HepG2 (cell line): ENCODE measurements at regions not wholly inside any gene's neighbourhood (a gene's known extent, or its start where the extent isn't known, plus 50 kb on each side); places are given as distances from the start of the nearest gene placed in this dataset.

Experiments
- ATAC-seq: fragments of 200-7000 bp; cut with Tn5 transposase; 3 replicates; pipeline ENCODE4 v1.9.1; 2020; ENCODE audit warnings: mild to moderate bottlenecking, moderate library complexity
- BruUV-seq: library from RNA; stranded (reverse); fragments of 400-500 nt; replicated peaks from 2 replicates; lab custom pipeline; 2021; lab: Mats Ljungman, UMichigan
- CTCF ChIA-PET: fragments of 300-600 bp; formaldehyde crosslinking; extraction: SDS; loops from one replicate; lab custom pipeline; 2021; ENCODE audit warnings: low total read pairs, inconsistent platforms, low intra/inter-chr PET ratio; lab: Yijun Ruan, JAX
- POLR2A ChIA-PET: fragments of 350-600 bp; sonication (Branson Sonifier 250); formaldehyde crosslinking; loops from one replicate; lab custom pipeline; 2020; ENCODE audit warnings: antibody characterized with exemption, inconsistent platforms; lab: Yijun Ruan, JAX
- DNase-seq: peaks from one replicate; pipeline ENCODE4 v3.0.0-alpha.2; 2015; ENCODE audit warnings: low spot score
- FAIRE-seq: peaks from 3 replicates; lab custom pipeline; 2011; peaks lifted over from hg19 to GRCh38; lab: Jason Lieb, UNC
- H2AFZ ChIP-seq: one replicate; pipeline ENCODE4 v1.6.1; 2011; ENCODE audit warnings: low read length, inconsistent platforms
- H3K27ac ChIP-seq: fragments of 300-600 bp; 3 replicates; pipeline ENCODE4 v1.8.0; 2011; ENCODE audit warnings: mixed run types, mild to moderate bottlenecking, mixed read lengths, low read length, inconsistent platforms; ENCODE audit not compliant: insufficient read depth; ENCODE audit errors: extremely low read length
- H3K27me3 ChIP-seq, 2 experiments: fragments of 200-600 bp in 1 of 2; 2 replicates in 1 of 2; 3 replicates in 1 of 2; pipeline versions ENCODE4 v1.6.0 to v1.8.0; 2011; ENCODE audit warnings: low read length in 2 of 2, mild to moderate bottlenecking in 2 of 2, moderate library complexity in 2 of 2, inconsistent platforms in 1 of 2; ENCODE audit not compliant: insufficient read depth in 2 of 2, control insufficient read depth in 1 of 2
- H3K36me3 ChIP-seq, 2 experiments: fragments of 200-600 bp in 1 of 2; replicated peaks in 1 of 2; 2 replicates in 1 of 2; 3 replicates in 1 of 2; pipeline versions ENCODE4 v1.5.1 to v1.8.0; 2011; ENCODE audit warnings: low read length in 2 of 2, inconsistent platforms in 1 of 2; ENCODE audit not compliant: insufficient read depth in 2 of 2, control insufficient read depth in 1 of 2
- H3K4me1 ChIP-seq: 2 replicates; pipeline ENCODE4 v1.5.1; 2012; ENCODE audit warnings: low read length, inconsistent platforms; ENCODE audit not compliant: insufficient read depth
- H3K4me2 ChIP-seq: 2 replicates; pipeline ENCODE4 v1.6.0; 2011; ENCODE audit warnings: low read depth, low read length, inconsistent platforms
- H3K4me3 ChIP-seq, 3 experiments: fragments of 200-600 bp in 1 of 3; sonication (generic), shearing (Covaris generic) in 1 of 3; replicated peaks in 1 of 3; 2 replicates each; pipeline ENCODE4 v1.5.1; 2011 to 2016; ENCODE audit warnings: low read length in 3 of 3, inconsistent platforms in 2 of 3, low read depth in 2 of 3, mild to moderate bottlenecking in 2 of 3, control low read depth in 1 of 3, mixed read lengths in 1 of 3; ENCODE audit not compliant: insufficient read depth in 1 of 3
- H3K79me2 ChIP-seq: one replicate; pipeline ENCODE4 v1.6.1; 2011; ENCODE audit warnings: low read length, inconsistent platforms; ENCODE audit not compliant: insufficient read depth
- H3K9ac ChIP-seq: 2 replicates; pipeline ENCODE4 v1.6.0; 2011; ENCODE audit warnings: mild to moderate bottlenecking, low read depth, low read length, inconsistent platforms; ENCODE audit not compliant: insufficient read depth
- H3K9me3 ChIP-seq: 2 replicates; pipeline ENCODE4 v1.5.1; 2012; ENCODE audit warnings: mild to moderate bottlenecking, low read length
- H4K20me1 ChIP-seq: 2 replicates; pipeline ENCODE4 v1.6.0; 2011; ENCODE audit warnings: inconsistent platforms, mild to moderate bottlenecking, low read length, moderate library complexity; ENCODE audit not compliant: insufficient read depth
- PCBP2 ChIP-seq: fragments of 200-400 bp; formaldehyde crosslinking; optimal IDR thresholded peaks from 2 replicates; pipeline ENCODE3; 2018; ENCODE audit warnings: low read length, low read depth; ENCODE audit not compliant: poor library complexity, severe bottlenecking
- ZNF329 ChIP-seq: sonication (generic); formaldehyde crosslinking; IDR thresholded peaks from 2 replicates; pipeline ENCODE4 v1.9.0; 2021; ENCODE audit warnings: low read depth, mild to moderate bottlenecking, missing genetic modification reagents
- ZNF367 ChIP-seq: sonication (generic); formaldehyde crosslinking; IDR thresholded peaks from 2 replicates; pipeline ENCODE4 v1.4.0; 2020; ENCODE audit warnings: missing genetic modification reagents, borderline replicate concordance
- ZNF766 ChIP-seq: sonication (generic); formaldehyde crosslinking; IDR thresholded peaks from 2 replicates; pipeline ENCODE4 v1.5.0; 2020; ENCODE audit warnings: missing genetic modification reagents, borderline replicate concordance
- WGBS: methylation state at CpG from one replicate; pipeline ENCODE4 v1.1.6; 2017; ENCODE audit warnings: low lambda C conversion rate; 5-methylcytosine and 5-hydroxymethylcytosine counted together
- in situ Hi-C: cut with HindIII; loops from 2 replicates; pipeline ENCODE4 v1.10.0; 2017; ENCODE audit warnings: low pct_unique_long_range_greater_than_20kb; ENCODE audit not compliant: extremely low pct_ligation_motif_present
- intact Hi-C: fragments of 100-400 bp; cut with micrococcal nuclease; formaldehyde crosslinking; loops from one replicate; pipeline ENCODE4 v1.10.0; 2022; ENCODE audit not compliant: unreplicated experiment

DNA sequence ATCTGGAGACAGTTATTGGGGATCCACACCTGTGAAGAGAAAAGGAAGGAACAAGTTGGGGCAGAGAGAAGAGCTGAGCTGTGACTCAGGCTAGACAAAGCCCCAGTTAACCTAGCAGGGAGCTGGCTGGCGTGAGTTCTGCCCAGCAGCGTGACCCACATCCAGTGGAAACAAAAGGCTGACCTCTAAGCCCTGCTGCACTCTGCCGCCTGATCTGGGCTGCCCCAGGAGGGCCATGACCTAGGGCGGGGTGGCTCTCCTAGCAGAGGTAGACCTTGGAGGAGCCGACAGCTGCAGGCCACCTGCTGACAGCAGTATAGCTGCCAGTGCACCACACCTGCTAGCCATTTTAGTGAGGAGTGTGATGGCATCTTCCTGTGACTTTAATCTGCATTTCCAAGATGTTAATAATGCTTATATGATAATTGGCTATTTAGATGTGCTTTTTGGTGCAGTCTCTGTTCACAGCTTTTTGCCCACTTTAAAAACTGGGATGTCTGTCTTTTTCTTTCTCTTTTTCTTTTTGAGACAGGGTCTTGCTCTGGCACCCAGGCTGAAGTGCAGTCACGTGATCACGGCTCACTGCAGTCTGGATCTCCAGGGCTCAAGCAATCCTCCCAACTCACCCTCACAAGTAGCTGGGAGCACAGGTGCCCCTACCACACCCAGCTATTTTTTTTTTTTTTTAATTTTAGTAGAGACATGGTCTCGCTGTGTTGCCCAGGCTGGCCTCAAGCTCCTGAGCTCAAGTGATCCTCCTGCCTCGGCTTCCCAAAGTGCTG lies 78.1 kb downstream of the LSM3 start (continued):
- TF ChIP-seq ZNF766 (CRISPR knock-in tag), result no peak
- no peak for TF ChIP-seq PCBP2

DNA sequence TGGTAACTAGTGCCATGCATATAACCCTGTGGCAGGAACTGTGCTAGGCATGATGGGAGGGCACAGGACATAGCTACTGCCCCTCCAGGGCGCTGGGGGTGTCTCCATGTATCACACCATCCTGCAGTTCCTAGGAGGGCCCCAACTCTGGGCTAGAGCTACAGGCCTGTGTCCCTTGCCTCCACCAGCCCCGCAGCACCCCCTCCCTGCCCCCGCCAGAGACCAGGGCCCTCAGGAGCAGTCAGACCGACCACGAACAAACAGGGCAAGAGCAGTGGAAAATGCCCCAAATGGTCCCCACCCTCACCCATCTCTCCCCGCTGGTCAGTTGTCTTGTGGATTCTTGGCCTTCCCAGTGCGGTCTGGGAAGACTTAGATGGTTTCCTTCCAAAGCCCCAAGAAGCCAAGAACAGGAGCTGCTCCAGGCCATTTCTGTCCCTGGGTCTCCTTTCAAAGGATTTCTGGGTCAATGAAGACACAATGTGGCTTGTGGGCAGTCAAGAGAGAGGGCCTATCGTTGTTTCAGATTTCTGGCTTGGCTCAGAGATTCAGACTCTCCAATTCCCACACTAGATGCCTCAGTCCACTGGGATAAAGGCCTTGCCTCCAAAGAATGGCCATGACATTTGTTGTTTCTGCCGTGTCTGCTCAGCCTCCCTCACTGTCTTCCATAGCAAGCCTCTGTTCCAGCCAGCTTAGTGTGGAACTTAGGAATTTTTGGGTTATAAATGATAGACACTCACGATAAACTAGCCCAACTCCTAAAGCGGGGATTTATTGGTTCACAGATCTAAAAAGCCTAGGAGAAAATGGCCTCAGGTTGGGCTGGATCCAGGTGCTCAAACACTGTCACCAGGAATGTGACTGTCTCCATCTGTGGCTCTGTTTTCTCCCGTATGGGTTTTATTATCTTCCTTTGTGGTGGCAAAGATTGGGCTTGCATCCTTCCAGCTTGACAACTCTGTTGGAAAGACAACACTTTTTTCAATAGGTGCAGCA lies 80.6 kb downstream of the LSM3 start:
- intact Hi-C loops (no loop called here), in situ Hi-C loops (no loop called here)
- ChIA-PET CTCF (no interaction called here), POLR2A (no interaction called here)
- Histone ChIP-seq H3K9me3 (no peaks in the 10 kb centered on the region), H3K4me1 (peaks cover 11% of the 10 kb centered on the region), H4K20me1 (no peaks in the 10 kb centered on the region), H3K36me3 (no peaks in the 10 kb centered on the region), H3K27ac (no peak overlapping the region), H3K27me3 (peaks cover 1 to 13% of the 10 kb centered on the region in 2 experiments; a peak in 4 of 5 replicates), H3K4me3 (no peak overlapping the region), H3K4me2 (no peak overlapping the region), H3K9ac (no peak overlapping the region), H2AFZ (no peak overlapping the region), H3K79me2 (no peaks in the 10 kb centered on the region)
- ATAC-seq (no peak), FAIRE-seq (no peak), DNase-seq (no peak)
- TF ChIP-seq ZNF367 (CRISPR knock-in tag), result no peak
- TF ChIP-seq ZNF329 (CRISPR knock-in tag), result 0 out of 2 replicates have a peak, but pooled peaks have one; percentile 34
- no TSS peak for BruUV-seq
- WGBS, result 13% methylated on average over 10 of the region's 12 CpGs
